ENCODE measurements at regions not wholly inside any gene's neighbourhood (a gene's known extent, or its start where the extent isn't known, plus 50 kb on each side); places are given as distances from the start of the nearest gene placed in this dataset.

DNA sequence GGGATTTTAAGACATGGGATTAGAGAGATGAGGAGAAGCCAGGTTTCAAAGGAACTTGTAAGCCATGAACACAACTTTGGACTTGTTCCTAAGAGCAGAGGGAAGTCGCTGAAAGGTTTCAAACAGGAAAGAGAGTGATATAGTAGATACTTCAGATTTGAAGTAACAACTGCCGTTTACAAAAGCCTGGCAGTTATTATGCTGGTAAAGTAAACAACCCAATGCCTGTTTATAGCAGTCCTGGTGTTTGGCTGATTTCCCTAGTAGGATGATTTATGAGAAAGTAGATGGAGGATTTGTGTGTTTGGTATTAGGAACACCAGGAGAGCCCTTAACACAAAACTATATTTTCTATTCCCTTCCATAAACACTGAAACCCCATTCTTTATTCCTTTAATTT lies 285.7 kb downstream of the RMST start:
- H3K9me2 ChIP-seq, result no peaks in the 10 kb centered on the region
- H3K27ac ChIP-seq (ENCODE audit: low read depth in 2 of 2, low read length in 1 of 2), result no peak overlapping the region
- H3K4me1 ChIP-seq (ENCODE audit: control insufficient read depth in 1 of 2, insufficient read depth in 2 of 2, low read depth in 1 of 2, low read length in 1 of 2), result no peaks in the 10 kb centered on the region
- H2AFZ ChIP-seq (ENCODE audit: low read depth), result no peak overlapping the region
- H3K79me2 ChIP-seq (ENCODE audit: insufficient read depth), result no peaks in the 10 kb centered on the region
- no peaks in the 10 kb centered on the region for H3K9me3 ChIP-seq
- ChIA-PET POLR2A (interaction anchor here (0.6 kb wide), 1 partner anchor 38 kb away, joined by 3 read pairs; no protein-coding TSS in a partner anchor), CTCF (no interaction called here)
- TF ChIP-seq, protein P1, sequence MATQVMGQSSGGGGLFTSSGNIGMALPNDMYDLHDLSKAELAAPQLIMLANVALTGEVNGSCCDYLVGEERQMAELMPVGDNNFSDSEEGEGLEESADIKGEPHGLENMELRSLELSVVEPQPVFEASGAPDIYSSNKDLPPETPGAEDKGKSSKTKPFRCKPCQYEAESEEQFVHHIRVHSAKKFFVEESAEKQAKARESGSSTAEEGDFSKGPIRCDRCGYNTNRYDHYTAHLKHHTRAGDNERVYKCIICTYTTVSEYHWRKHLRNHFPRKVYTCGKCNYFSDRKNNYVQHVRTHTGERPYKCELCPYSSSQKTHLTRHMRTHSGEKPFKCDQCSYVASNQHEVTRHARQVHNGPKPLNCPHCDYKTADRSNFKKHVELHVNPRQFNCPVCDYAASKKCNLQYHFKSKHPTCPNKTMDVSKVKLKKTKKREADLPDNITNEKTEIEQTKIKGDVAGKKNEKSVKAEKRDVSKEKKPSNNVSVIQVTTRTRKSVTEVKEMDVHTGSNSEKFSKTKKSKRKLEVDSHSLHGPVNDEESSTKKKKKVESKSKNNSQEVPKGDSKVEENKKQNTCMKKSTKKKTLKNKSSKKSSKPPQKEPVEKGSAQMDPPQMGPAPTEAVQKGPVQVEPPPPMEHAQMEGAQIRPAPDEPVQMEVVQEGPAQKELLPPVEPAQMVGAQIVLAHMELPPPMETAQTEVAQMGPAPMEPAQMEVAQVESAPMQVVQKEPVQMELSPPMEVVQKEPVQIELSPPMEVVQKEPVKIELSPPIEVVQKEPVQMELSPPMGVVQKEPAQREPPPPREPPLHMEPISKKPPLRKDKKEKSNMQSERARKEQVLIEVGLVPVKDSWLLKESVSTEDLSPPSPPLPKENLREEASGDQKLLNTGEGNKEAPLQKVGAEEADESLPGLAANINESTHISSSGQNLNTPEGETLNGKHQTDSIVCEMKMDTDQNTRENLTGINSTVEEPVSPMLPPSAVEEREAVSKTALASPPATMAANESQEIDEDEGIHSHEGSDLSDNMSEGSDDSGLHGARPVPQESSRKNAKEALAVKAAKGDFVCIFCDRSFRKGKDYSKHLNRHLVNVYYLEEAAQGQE (IDR thresholded peaks at IDR 0.05; ENCODE audit: low read depth, low read length), result no peak
- TF ChIP-seq, protein P2, sequence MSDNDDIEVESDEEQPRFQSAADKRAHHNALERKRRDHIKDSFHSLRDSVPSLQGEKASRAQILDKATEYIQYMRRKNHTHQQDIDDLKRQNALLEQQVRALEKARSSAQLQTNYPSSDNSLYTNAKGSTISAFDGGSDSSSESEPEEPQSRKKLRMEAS (IDR thresholded peaks at IDR 0.05; ENCODE audit: low read depth), result no peak
- TF ChIP-seq FOXM1 (IDR thresholded peaks at IDR 0.05; ENCODE audit: low read depth), result no peak
- TF ChIP-seq MXI1 (IDR thresholded peaks at IDR 0.05; ENCODE audit: low read depth, low read length), result no peak
- TF ChIP-seq EZH2phosphoT487 (IDR thresholded peaks at IDR 0.05; ENCODE audit: borderline replicate concordance, low read depth), result no peak
- TF ChIP-seq ELF1 (IDR thresholded peaks at IDR 0.05), result no peak
- TF ChIP-seq NFIC (IDR thresholded peaks at IDR 0.05; ENCODE audit: borderline replicate concordance), result no peak
- no peak for TF ChIP-seq YY1 (IDR thresholded peaks at IDR 0.05; ENCODE audit: low read depth)
- TF ChIP-seq SIN3A (IDR thresholded peaks at IDR 0.05; ENCODE audit: borderline replicate concordance, low read depth, low read length), result no peak
- TF ChIP-seq, protein P3, sequence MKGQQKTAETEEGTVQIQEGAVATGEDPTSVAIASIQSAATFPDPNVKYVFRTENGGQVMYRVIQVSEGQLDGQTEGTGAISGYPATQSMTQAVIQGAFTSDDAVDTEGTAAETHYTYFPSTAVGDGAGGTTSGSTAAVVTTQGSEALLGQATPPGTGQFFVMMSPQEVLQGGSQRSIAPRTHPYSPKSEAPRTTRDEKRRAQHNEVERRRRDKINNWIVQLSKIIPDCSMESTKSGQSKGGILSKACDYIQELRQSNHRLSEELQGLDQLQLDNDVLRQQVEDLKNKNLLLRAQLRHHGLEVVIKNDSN (IDR thresholded peaks at IDR 0.05; ENCODE audit: borderline replicate concordance, low read depth), result no peak
- no peak for TF ChIP-seq FOXJ3 (CRISPR knock-in tag; IDR thresholded peaks at IDR 0.05)
- TF ChIP-seq RAD21 (IDR thresholded peaks at IDR 0.05; ENCODE audit: low read length), result no peak
- no peak for TF ChIP-seq GATA2 (CRISPR knock-in tag; IDR thresholded peaks at IDR 0.05)
- TF ChIP-seq TCF12 (IDR thresholded peaks at IDR 0.05), result no peak
- H3K36me3 ChIP-seq (replicated peaks in 1 of 2; ENCODE audit: control insufficient read depth in 1 of 2, insufficient read depth in 2 of 2, low read length in 1 of 2), result no peaks in the 10 kb centered on the region
- no peak overlapping the region for H3K4me2 ChIP-seq
- H3F3A ChIP-seq (replicated peaks; ENCODE audit: insufficient read depth), result no peaks in the 10 kb centered on the region
- DNase-seq, result no peak
- H4K20me1 ChIP-seq (ENCODE audit: insufficient read depth), result no peaks in the 10 kb centered on the region
- 8% methylated on average over 2 of the region's 2 CpGs for WGBS (ENCODE audit: low lambda C conversion rate)
- no peaks in the 10 kb centered on the region for H3K27me3 ChIP-seq (ENCODE audit: insufficient read depth)
- no peak overlapping the region for H3K4me3 ChIP-seq (ENCODE audit: low read depth in 2 of 2, low read length in 1 of 2)
- no peak overlapping the region for H3K9ac ChIP-seq

DNA sequence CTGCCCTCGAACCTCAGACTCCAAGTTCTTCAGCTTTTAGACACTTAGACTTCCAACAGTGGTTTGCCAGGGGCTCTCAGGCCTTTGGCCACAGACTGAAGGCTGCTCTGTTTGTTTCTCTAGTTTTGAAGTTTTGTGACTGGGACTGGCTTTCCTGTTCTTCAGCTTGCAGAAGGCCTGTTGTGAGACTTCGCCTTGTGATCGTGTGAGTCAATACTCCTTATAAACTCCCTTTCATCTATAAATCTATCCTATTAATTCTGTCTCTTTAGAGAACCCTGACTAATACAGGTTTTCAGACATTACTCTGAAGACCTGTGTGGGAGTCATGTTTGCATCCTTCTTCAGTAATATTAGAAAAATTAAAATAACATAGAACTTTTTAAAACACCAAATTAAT lies 289.1 kb downstream of the RMST start:
- no peak overlapping the region for H3K9ac ChIP-seq
- no peak for DNase-seq
- TF ChIP-seq RXRA (IDR thresholded peaks at IDR 0.05; ENCODE audit: borderline replicate concordance, low read depth), result no peak
- TF ChIP-seq SMC3 (IDR thresholded peaks at IDR 0.05; ENCODE audit: low read depth, low read length), result no peak
- TF ChIP-seq GATA2 (CRISPR knock-in tag; IDR thresholded peaks at IDR 0.05), result no peak
- TF ChIP-seq, protein P4, sequence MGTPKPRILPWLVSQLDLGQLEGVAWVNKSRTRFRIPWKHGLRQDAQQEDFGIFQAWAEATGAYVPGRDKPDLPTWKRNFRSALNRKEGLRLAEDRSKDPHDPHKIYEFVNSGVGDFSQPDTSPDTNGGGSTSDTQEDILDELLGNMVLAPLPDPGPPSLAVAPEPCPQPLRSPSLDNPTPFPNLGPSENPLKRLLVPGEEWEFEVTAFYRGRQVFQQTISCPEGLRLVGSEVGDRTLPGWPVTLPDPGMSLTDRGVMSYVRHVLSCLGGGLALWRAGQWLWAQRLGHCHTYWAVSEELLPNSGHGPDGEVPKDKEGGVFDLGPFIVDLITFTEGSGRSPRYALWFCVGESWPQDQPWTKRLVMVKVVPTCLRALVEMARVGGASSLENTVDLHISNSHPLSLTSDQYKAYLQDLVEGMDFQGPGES (IDR thresholded peaks at IDR 0.05; ENCODE audit: low read depth, low read length), result no peak
- no peak for TF ChIP-seq TCF12 (IDR thresholded peaks at IDR 0.05)
- TF ChIP-seq, protein P5, sequence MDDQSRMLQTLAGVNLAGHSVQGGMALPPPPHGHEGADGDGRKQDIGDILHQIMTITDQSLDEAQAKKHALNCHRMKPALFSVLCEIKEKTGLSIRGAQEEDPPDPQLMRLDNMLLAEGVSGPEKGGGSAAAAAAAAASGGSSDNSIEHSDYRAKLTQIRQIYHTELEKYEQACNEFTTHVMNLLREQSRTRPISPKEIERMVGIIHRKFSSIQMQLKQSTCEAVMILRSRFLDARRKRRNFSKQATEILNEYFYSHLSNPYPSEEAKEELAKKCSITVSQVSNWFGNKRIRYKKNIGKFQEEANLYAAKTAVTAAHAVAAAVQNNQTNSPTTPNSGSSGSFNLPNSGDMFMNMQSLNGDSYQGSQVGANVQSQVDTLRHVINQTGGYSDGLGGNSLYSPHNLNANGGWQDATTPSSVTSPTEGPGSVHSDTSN (IDR thresholded peaks at IDR 0.05), result no peak
- no peak for TF ChIP-seq YY1 (IDR thresholded peaks at IDR 0.05; ENCODE audit: low read depth)
- TF ChIP-seq, protein P3 (IDR thresholded peaks at IDR 0.05; ENCODE audit: borderline replicate concordance, low read depth), result no peak
- no peak for TF ChIP-seq MXI1 (IDR thresholded peaks at IDR 0.05; ENCODE audit: low read depth, low read length)
- H3K27me3 ChIP-seq (ENCODE audit: insufficient read depth), result no peaks in the 10 kb centered on the region
- WGBS (ENCODE audit: low lambda C conversion rate), result 31% methylated on average over 3 of the region's 3 CpGs
- CTCF ChIA-PET, result no interaction called here
- H3K4me1 ChIP-seq (ENCODE audit: control insufficient read depth in 1 of 2, insufficient read depth in 2 of 2, low read depth in 1 of 2, low read length in 1 of 2), result no peaks in the 10 kb centered on the region
- no peaks in the 10 kb centered on the region for H3K36me3 ChIP-seq (replicated peaks in 1 of 2; ENCODE audit: control insufficient read depth in 1 of 2, insufficient read depth in 2 of 2, low read length in 1 of 2)
- H3K27ac ChIP-seq (ENCODE audit: low read depth in 2 of 2, low read length in 1 of 2), result no peak overlapping the region
- H3K4me3 ChIP-seq (ENCODE audit: low read depth in 2 of 2, low read length in 1 of 2), result no peak overlapping the region
- no peaks in the 10 kb centered on the region for H4K20me1 ChIP-seq (ENCODE audit: insufficient read depth)
- H2AFZ ChIP-seq (ENCODE audit: low read depth), result no peak overlapping the region
- no peaks in the 10 kb centered on the region for H3F3A ChIP-seq (replicated peaks; ENCODE audit: insufficient read depth)
- no peaks in the 10 kb centered on the region for H3K9me3 ChIP-seq
- H3K9me2 ChIP-seq, result no peaks in the 10 kb centered on the region
- H3K79me2 ChIP-seq (ENCODE audit: insufficient read depth), result no peaks in the 10 kb centered on the region
- POLR2A ChIA-PET, result no interaction called here
- H3K4me2 ChIP-seq, result no peak overlapping the region

Data from SK-N-SH (cell line).